Activated naive CD4-positive, alpha-beta T cell treated with anti-CD3 and anti-CD28 coated beads, Interleukin-2, amount 10 ng/mL, durations not matched to agents 7 days and 5 days (primary cell): ENCODE measurements at regions not wholly inside any gene's neighbourhood (a gene's known extent, or its start where the extent isn't known, plus 50 kb on each side); places are given as distances from the start of the nearest gene placed in this dataset.
"Not testable (repeated sequence)": the region's sequence is repeated elsewhere in the genome, so short reads cannot be mapped to it uniquely, and the experiment has no call there.

Source experiments
- CTCF ChIA-PET: fragments of 350-600 bp; sonication (Branson Sonifier 250); formaldehyde crosslinking; loops from one replicate; lab custom pipeline; 2021; ENCODE audit warnings: antibody characterized with exemption; lab: Charles Lee
- DNase-seq: peaks from one replicate; pipeline ENCODE4 v3.0.0-alpha.2; 2020
- H3K27ac Mint-ChIP-seq: one replicate; pipeline ENCODE4 v1.8.0; 2021; ENCODE audit warnings: mild to moderate bottlenecking, moderate library complexity, mixed read lengths
- H3K27me3 Mint-ChIP-seq: one replicate; pipeline ENCODE4 v1.8.0; 2021; ENCODE audit warnings: mild to moderate bottlenecking, mixed read lengths
- H3K36me3 Mint-ChIP-seq: one replicate; pipeline ENCODE4 v1.8.0; 2021; ENCODE audit warnings: mixed read lengths
- H3K4me1 Mint-ChIP-seq: one replicate; pipeline ENCODE4 v1.8.0; 2021; ENCODE audit warnings: mixed read lengths
- H3K4me3 Mint-ChIP-seq: one replicate; pipeline ENCODE4 v1.8.0; 2021; ENCODE audit warnings: mild to moderate bottlenecking, moderate library complexity, mixed read lengths
- H3K9me3 Mint-ChIP-seq: one replicate; pipeline ENCODE4 v1.8.0; 2021; ENCODE audit warnings: mixed read lengths

DNA sequence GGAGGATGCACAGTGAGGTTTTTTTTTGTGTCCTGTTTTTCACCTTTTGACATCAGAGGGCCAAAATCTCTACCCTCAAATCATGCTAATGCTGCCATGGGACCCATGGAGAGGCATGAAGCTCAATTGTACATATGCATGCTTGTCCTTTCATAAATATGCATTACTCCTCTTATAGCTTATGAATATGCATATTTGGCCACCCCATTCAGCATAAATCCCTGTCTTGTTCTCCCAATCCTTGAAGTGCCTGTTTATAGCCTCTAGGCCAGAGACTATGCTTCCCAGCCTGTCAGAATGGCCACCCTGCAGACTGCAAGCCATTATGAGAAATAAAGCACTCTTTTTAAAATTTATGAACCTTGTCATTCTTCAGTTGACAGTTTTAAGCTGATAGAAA is 696.4 kb upstream of the ZNF804A start:
- CTCF ChIA-PET, result no interaction called here
- Mint-ChIP-seq H3K36me3 (no peaks in the 10 kb centered on the region), H3K9me3 (peaks cover 5% of the 10 kb centered on the region), H3K27ac (no peak overlapping the region), H3K4me3 (no peak overlapping the region), H3K27me3 (no peaks in the 10 kb centered on the region), H3K4me1 (no peaks in the 10 kb centered on the region)
- no peak for DNase-seq

DNA sequence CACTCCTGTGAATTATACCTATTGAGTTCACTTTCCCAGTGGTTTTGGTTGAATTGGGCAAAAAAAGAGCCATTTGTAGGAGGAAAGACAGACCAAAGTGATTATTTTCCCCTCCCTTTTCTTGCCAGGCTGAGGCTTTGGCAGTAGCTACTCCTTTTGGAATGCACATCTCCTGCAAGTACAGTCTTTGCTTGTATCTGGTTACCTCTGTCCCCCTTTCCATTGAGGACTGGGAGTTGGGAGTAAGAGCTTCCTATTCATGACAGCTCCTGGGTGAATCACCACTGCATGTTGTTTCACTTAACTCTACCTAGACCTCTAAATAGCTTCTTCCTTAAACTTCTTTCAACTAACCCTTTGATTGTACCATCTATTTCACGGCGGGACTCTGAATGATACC is 695.3 kb upstream of the ZNF804A start:
- CTCF ChIA-PET, result no interaction called here
- H3K27me3 Mint-ChIP-seq, result no peaks in the 10 kb centered on the region
- no peak overlapping the region for H3K4me3 Mint-ChIP-seq
- peaks cover 2% of the 10 kb centered on the region for H3K9me3 Mint-ChIP-seq
- no peaks in the 10 kb centered on the region for H3K4me1 Mint-ChIP-seq
- no peak for DNase-seq
- no peak overlapping the region for H3K27ac Mint-ChIP-seq
- H3K36me3 Mint-ChIP-seq, result no peaks in the 10 kb centered on the region

- DNase-seq, CTCF ChIA-PET, H3K4me1 Mint-ChIP-seq, H3K27me3 Mint-ChIP-seq, H3K27ac Mint-ChIP-seq, H3K36me3 Mint-ChIP-seq, H3K9me3 Mint-ChIP-seq, H3K4me3 Mint-ChIP-seq: not testable (repeated sequence)
Measured at GRCh38 chr2:183916041-183916440, 682.3 kb upstream of the ZNF804A start.

DNA sequence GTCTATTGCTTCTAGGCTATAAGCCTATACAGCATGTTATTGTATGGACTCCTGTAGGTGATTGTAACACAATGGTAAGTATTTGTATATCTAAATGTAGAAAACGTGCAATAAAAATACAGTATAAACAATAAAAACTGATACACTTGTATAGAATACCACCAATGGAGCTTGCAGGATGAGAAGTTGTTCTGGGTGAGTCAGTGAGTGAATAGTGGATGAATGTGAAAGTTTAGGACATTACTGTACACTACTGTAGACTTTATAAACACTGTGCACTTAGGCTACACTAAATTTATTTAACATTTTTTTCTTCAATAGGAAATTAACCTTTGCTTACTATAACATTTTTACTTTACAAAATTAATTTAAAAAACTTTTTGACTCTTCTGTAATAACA is 679.2 kb upstream of the ZNF804A start:
- no peak overlapping the region for H3K27ac Mint-ChIP-seq
- CTCF ChIA-PET, result no interaction called here
- no peaks in the 10 kb centered on the region for H3K36me3 Mint-ChIP-seq
- H3K9me3 Mint-ChIP-seq, result peaks cover 8% of the 10 kb centered on the region
- no peak overlapping the region for H3K4me3 Mint-ChIP-seq
- H3K27me3 Mint-ChIP-seq, result no peaks in the 10 kb centered on the region
- DNase-seq, result no peak
- H3K4me1 Mint-ChIP-seq, result no peaks in the 10 kb centered on the region

DNA sequence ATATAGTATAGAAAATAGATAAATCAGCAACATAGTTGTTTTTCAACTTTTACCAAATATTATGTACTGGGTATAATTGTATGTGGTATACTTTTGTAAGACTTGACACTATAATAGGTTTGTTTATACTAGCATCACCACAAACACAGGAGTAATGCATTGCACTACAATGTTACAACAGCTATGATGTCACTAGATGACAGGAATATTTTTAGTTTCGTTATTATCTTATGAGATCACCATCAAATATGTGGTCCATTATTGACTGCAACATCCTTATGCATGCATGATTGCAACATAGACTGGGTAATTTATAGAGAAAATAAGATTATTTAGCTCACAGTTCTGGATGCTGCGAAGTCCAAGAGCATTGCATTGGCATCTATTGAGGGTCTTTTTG is 678.4 kb upstream of the ZNF804A start:
- no peak overlapping the region for H3K4me3 Mint-ChIP-seq
- H3K27ac Mint-ChIP-seq, result no peak overlapping the region
- H3K9me3 Mint-ChIP-seq, result peaks cover 12% of the 10 kb centered on the region
- no peaks in the 10 kb centered on the region for H3K4me1 Mint-ChIP-seq
- H3K36me3 Mint-ChIP-seq, result no peaks in the 10 kb centered on the region
- H3K27me3 Mint-ChIP-seq, result no peaks in the 10 kb centered on the region
- CTCF ChIA-PET, result no interaction called here
- no peak for DNase-seq

- Mint-ChIP-seq H3K4me3 (no peak overlapping the region), H3K27me3 (no peaks in the 10 kb centered on the region), H3K27ac (no peak overlapping the region), H3K4me1 (no peaks in the 10 kb centered on the region), H3K9me3 (peaks cover 8% of the 10 kb centered on the region), H3K36me3 (no peaks in the 10 kb centered on the region)
- DNase-seq, result no peak
- CTCF ChIA-PET, result no interaction called here
Measured at GRCh38 chr2:183925281-183925680, 673.0 kb upstream of the ZNF804A start.

DNA sequence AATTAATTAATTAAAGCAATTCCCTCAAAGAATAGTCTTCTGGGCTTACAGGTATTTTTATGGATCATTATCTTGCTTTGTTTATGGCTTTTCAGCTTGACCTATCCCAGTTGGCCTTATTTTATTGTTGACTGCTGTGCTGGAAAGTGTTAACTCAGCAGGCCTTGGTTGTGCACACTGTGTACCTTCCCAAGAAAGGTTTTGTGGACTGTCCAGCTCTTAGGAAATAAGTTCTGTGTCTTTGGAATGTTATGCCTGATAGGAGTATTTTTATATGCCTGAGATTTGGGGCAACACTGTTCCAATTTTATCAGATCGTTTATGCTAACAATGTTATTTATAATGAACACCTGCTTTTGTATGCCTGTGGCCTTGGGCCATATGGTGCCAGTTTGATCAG is 671.9 kb upstream of the ZNF804A start:
- H3K27me3 Mint-ChIP-seq, result no peaks in the 10 kb centered on the region
- CTCF ChIA-PET, result no interaction called here
- DNase-seq, result no peak
- H3K9me3 Mint-ChIP-seq, result peaks cover 8% of the 10 kb centered on the region
- no peaks in the 10 kb centered on the region for H3K4me1 Mint-ChIP-seq
- H3K36me3 Mint-ChIP-seq, result no peaks in the 10 kb centered on the region
- no peak overlapping the region for H3K4me3 Mint-ChIP-seq
- no peak overlapping the region for H3K27ac Mint-ChIP-seq

GRCh38 chr2:183927406-183928325 is 670.7 kb upstream of the ZNF804A start:
- H3K4me1 Mint-ChIP-seq, result no peaks in the 10 kb centered on the region
- H3K4me3 Mint-ChIP-seq, result no peak overlapping the region
- CTCF ChIA-PET, result no interaction called here
- H3K27me3 Mint-ChIP-seq, result no peaks in the 10 kb centered on the region
- H3K27ac Mint-ChIP-seq, result no peak overlapping the region
- DNase-seq, result no peak
- H3K9me3 Mint-ChIP-seq, result peaks cover 8% of the 10 kb centered on the region
- H3K36me3 Mint-ChIP-seq, result no peaks in the 10 kb centered on the region

GRCh38 chr2:183935005-183935404 is 663.3 kb upstream of the ZNF804A start:
- peaks cover 13% of the 10 kb centered on the region for H3K9me3 Mint-ChIP-seq
- no peaks in the 10 kb centered on the region for H3K36me3 Mint-ChIP-seq

DNA sequence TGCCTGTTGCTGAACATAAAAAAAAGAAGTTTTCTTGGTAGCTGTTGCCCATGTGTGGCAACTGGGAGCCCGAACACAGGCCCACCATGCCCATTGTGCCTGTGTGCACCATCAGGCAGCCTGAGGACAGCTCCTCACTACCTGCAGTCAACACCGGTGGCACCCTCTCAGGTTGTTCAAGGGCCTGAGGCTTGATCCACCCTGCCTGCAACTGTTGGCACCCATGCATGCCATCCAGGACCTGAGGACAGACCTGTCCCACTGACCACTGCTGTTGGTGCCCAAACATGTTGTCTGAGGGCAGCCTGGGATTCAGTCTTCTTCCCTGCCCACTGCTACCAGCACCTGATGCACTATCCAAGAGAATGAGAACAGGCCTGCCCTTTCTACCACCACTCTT is 661.1 kb upstream of the ZNF804A start:
- no peak overlapping the region for H3K4me3 Mint-ChIP-seq
- H3K9me3 Mint-ChIP-seq, result peaks cover 13% of the 10 kb centered on the region

More at GRCh38 chr2:183935005-183935404, 663.3 kb upstream of the ZNF804A start:
- DNase-seq, result no peak
- no peaks in the 10 kb centered on the region for H3K27me3 Mint-ChIP-seq
- CTCF ChIA-PET, result no interaction called here
- H3K4me1 Mint-ChIP-seq, result no peaks in the 10 kb centered on the region
- no peak overlapping the region for H3K27ac Mint-ChIP-seq
- no peak overlapping the region for H3K4me3 Mint-ChIP-seq

GRCh38 chr2:183946193-183946592 is 652.1 kb upstream of the ZNF804A start:
- no peaks in the 10 kb centered on the region for H3K9me3 Mint-ChIP-seq
- no peaks in the 10 kb centered on the region for H3K27me3 Mint-ChIP-seq
- no peaks in the 10 kb centered on the region for H3K4me1 Mint-ChIP-seq
- no peak overlapping the region for H3K27ac Mint-ChIP-seq
- H3K36me3 Mint-ChIP-seq, result no peaks in the 10 kb centered on the region
- H3K4me3 Mint-ChIP-seq, result no peak overlapping the region
- no peak for DNase-seq
- CTCF ChIA-PET, result no interaction called here

More for the DNA sequence above, 661.1 kb upstream of the ZNF804A start:
- CTCF ChIA-PET, result no interaction called here
- Mint-ChIP-seq H3K4me1 (no peaks in the 10 kb centered on the region), H3K27ac (no peak overlapping the region), H3K36me3 (no peaks in the 10 kb centered on the region), H3K27me3 (no peaks in the 10 kb centered on the region)
- DNase-seq, result no peak

DNA sequence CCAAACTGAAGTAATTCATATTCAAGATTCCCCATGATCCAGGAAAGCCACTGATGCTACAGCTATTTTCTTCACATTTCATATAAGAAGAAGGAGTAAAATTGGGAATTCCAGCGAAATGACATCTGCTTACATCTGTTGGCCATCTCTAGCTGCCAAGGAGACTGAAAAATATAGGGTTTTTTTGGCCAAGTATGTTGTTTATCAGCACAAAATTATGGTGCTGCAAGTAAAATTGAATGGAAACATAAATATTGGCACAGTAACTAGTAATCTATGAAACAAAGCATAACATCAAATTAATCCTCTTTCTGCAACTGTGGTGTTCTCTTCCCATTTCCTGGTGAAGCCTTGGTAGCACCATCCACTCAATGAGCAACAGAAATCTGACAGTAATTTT is 649.5 kb upstream of the ZNF804A start:
- H3K4me1 Mint-ChIP-seq, result no peaks in the 10 kb centered on the region
- no peaks in the 10 kb centered on the region for H3K36me3 Mint-ChIP-seq
- H3K27ac Mint-ChIP-seq, result no peak overlapping the region
- DNase-seq, result no peak
- H3K9me3 Mint-ChIP-seq, result no peaks in the 10 kb centered on the region
- CTCF ChIA-PET, result no interaction called here
- no peaks in the 10 kb centered on the region for H3K27me3 Mint-ChIP-seq
- H3K4me3 Mint-ChIP-seq, result no peak overlapping the region

GRCh38 chr2:183950673-183951072 is 647.7 kb upstream of the ZNF804A start:
- CTCF ChIA-PET, result no interaction called here
- Mint-ChIP-seq H3K27me3 (no peaks in the 10 kb centered on the region), H3K36me3 (no peaks in the 10 kb centered on the region)

DNA sequence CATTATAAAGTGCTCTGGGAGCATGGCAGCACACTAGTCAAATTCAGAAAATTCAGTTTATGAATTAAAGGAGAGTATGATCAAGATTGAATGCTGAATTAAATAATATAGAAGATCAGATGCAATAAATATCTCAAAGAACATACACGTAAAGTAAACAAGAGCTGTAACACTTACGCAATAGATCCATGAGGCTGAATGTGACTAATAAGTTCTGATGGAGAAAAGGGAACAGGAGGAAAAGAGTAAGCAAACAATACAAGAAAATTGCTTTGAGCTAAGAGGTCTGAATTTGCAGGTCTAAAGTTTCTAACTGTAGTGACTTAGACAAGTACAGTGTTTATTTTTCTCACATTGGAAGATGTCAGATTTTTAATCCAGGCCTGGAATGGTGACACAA is 646.7 kb upstream of the ZNF804A start:
- Mint-ChIP-seq H3K36me3 (no peaks in the 10 kb centered on the region), H3K27me3 (no peaks in the 10 kb centered on the region), H3K9me3 (no peaks in the 10 kb centered on the region), H3K27ac (no peak overlapping the region), H3K4me1 (no peaks in the 10 kb centered on the region), H3K4me3 (no peak overlapping the region)
- no peak for DNase-seq
- CTCF ChIA-PET, result no interaction called here

More at GRCh38 chr2:183950673-183951072, 647.7 kb upstream of the ZNF804A start:
- H3K4me3 Mint-ChIP-seq, result no peak overlapping the region
- DNase-seq, result no peak
- no peaks in the 10 kb centered on the region for H3K4me1 Mint-ChIP-seq
- no peaks in the 10 kb centered on the region for H3K9me3 Mint-ChIP-seq
- no peak overlapping the region for H3K27ac Mint-ChIP-seq

DNA sequence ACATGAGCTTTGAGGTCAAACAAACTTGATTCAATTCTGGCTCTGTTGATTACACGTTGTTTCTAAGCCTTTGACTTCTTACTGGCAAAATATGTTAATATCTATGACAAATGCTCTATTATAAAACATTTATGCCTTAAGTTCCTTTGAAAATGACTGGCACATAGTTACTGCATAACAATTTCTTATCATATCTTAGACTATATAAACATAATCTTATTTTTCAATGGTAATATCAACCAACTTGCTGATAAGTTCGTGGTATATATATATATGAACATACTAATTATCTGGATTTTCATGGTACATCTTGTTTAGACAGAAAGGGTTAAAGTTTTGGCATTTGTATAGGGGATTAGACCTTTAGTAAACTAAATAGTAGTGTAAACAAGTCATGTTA is 645.6 kb upstream of the ZNF804A start:
- no peaks in the 10 kb centered on the region for H3K4me1 Mint-ChIP-seq
- H3K4me3 Mint-ChIP-seq, result no peak overlapping the region
- no peaks in the 10 kb centered on the region for H3K27me3 Mint-ChIP-seq
- no peaks in the 10 kb centered on the region for H3K9me3 Mint-ChIP-seq
- H3K27ac Mint-ChIP-seq, result no peak overlapping the region
- H3K36me3 Mint-ChIP-seq, result no peaks in the 10 kb centered on the region
- no peak for DNase-seq
- CTCF ChIA-PET, result no interaction called here
